Stomach (tissue), 8 donors: ENCODE measurements at regions not wholly inside any gene's neighbourhood (a gene's known extent, or its start where the extent isn't known, plus 50 kb on each side); places are given as distances from the start of the nearest gene placed in this dataset.

Experiments
- DNase-seq, 2 donors: peaks; one replicate each; pipeline versions ENCODE4 v3.0.0 to v3.0.0-alpha.2; 2013 to 2019
- H3K27ac ChIP-seq, 5 donors: fragments of 200-600 bp in 4 of 5; sonication (generic) in 4 of 5; one replicate each; pipeline ENCODE4 v1.5.1; 2013 to 2019; ENCODE audit warnings: mild to moderate bottlenecking in 1 of 5, moderate library complexity in 1 of 5
- H3K27me3 ChIP-seq, 3 donors: fragments of 200-600 bp; sonication (generic); one replicate each; pipeline ENCODE4 v1.5.1; 2017 to 2019; ENCODE audit warnings: mixed run types in 1 of 3
- H3K36me3 ChIP-seq, 4 donors: fragments of 200-600 bp; sonication (generic); 1 replicate in 3 of 4; 2 replicates in 1 of 4; pipeline ENCODE4 v1.5.1; 2016 to 2019
- H3K4me1 ChIP-seq, 4 donors: fragments of 200-600 bp; sonication (generic); one replicate each; pipeline ENCODE4 v1.5.1; 2016 to 2019
- H3K4me3 ChIP-seq, 4 donors: fragments of 200-600 bp; sonication (generic) in 3 of 4; one replicate each; pipeline ENCODE4 v1.5.1; 2016 to 2019; ENCODE audit warnings: mild to moderate bottlenecking in 1 of 4
- H3K9me3 ChIP-seq, 4 donors: fragments of 200-600 bp; sonication (generic); one replicate each; pipeline ENCODE4 v1.5.1; 2016 to 2019
- CTCF ChIP-seq, 7 experiments: fragments of 450-650 bp in 4 of 7; fragments of 200-600 bp in 3 of 7; sonication (generic) in 3 of 7; IDR thresholded peaks; one replicate each; pipeline ENCODE4 v1.5.1; 2016 to 2019; ENCODE audit warnings: antibody characterized with exemption in 7 of 7, control low read depth in 2 of 7, mild to moderate bottlenecking in 1 of 7
- EP300 ChIP-seq: sonication (generic); formaldehyde crosslinking; IDR thresholded peaks from one replicate; pipeline ENCODE4 v1.6.1; 2017; ENCODE audit warnings: antibody characterized with exemption
- POLR2A ChIP-seq, 4 donors: fragments of 450-650 bp; IDR thresholded peaks; one replicate each; pipeline ENCODE4 v1.6.1; 2016; ENCODE audit warnings: antibody characterized with exemption in 4 of 4, control low read depth in 2 of 4, mild to moderate bottlenecking in 1 of 4, moderate library complexity in 1 of 4
- POLR2AphosphoS5 ChIP-seq, 3 donors: sonication (generic); formaldehyde crosslinking; IDR thresholded peaks; one replicate each; pipeline ENCODE4 v1.6.1; 2016; ENCODE audit warnings: antibody characterized with exemption in 3 of 3
- WGBS, 5 donors: extraction: QIAGEN DNeasy Blood & Tissue Kit in 3 of 5; methylation state at CpG; one replicate each; pipeline versions ENCODE4 v1.1.5 to v1.1.7; 2013 to 2018; 5-methylcytosine and 5-hydroxymethylcytosine counted together
- intact Hi-C: fragments of 100-400 bp; cut with DNase I; formaldehyde crosslinking; loops from one replicate; pipeline ENCODE4 v1.15.1; 2023; ENCODE audit warnings: low total_unique reads
- donor health status: healthy with polysubstance abuse.
- donor health status: Bipolar disorder and iron deficiency.
- donor health status: healthy.

GRCh38 chr17:33398386-33398785 lies 105.3 kb upstream of the ASIC2 start:
- TF ChIP-seq POLR2AphosphoS5 (IDR thresholded peaks at IDR 0.05) (no peak), EP300 (no peak), POLR2A (IDR thresholded peaks at IDR 0.05) (no peak), CTCF (IDR thresholded peaks at IDR 0.05) (no peak)
- Histone ChIP-seq H3K4me1 (no peaks in the 10 kb centered on the region), H3K9me3 (no peaks in the 10 kb centered on the region), H3K27ac (no peak overlapping the region), H3K27me3 (peaks cover 0 to 5% (median 0%) of the 10 kb centered on the region in 3 donors), H3K4me3 (no peak overlapping the region), H3K36me3 (no peaks in the 10 kb centered on the region)
- intact Hi-C loops, result no loop called here
- WGBS, 5 donors, result 92 to 100% (median 94%) methylated on average over 1 of the region's 1 CpG
- DNase-seq, result no peak

GRCh38 chr17:33401249-33401648 lies 108.2 kb upstream of the ASIC2 start:
- H3K4me3 ChIP-seq, result no peak overlapping the region
- no peak overlapping the region for H3K27ac ChIP-seq
- no peaks in the 10 kb centered on the region for H3K36me3 ChIP-seq
- no peaks in the 10 kb centered on the region for H3K4me1 ChIP-seq
- H3K9me3 ChIP-seq, result no peaks in the 10 kb centered on the region
- WGBS, 5 donors, result 83 to 89% (median 87%) methylated on average over 2 of the region's 2 CpGs
- TF ChIP-seq POLR2A (IDR thresholded peaks at IDR 0.05) (no peak), POLR2AphosphoS5 (IDR thresholded peaks at IDR 0.05) (no peak), EP300 (no peak), CTCF (IDR thresholded peaks at IDR 0.05) (no peak)
- H3K27me3 ChIP-seq, result peaks cover 0 to 14% (median 0%) of the 10 kb centered on the region in 3 donors
- intact Hi-C loops, result no loop called here
- no peak for DNase-seq

GRCh38 chr17:33403194-33403593 lies 110.1 kb upstream of the ASIC2 start:
- no peak for TF ChIP-seq EP300
- TF ChIP-seq CTCF (IDR thresholded peaks at IDR 0.05), result no peak
- no peak for TF ChIP-seq POLR2A (IDR thresholded peaks at IDR 0.05)
- TF ChIP-seq POLR2AphosphoS5 (IDR thresholded peaks at IDR 0.05), result no peak
- intact Hi-C loops, result no loop called here
- Histone ChIP-seq H3K27ac (no peak overlapping the region), H3K4me1 (no peaks in the 10 kb centered on the region), H3K36me3 (no peaks in the 10 kb centered on the region), H3K9me3 (no peaks in the 10 kb centered on the region), H3K27me3 (peaks cover 0 to 14% (median 0%) of the 10 kb centered on the region in 3 donors), H3K4me3 (no peak overlapping the region)
- no peak for DNase-seq

- TF ChIP-seq EP300, result no peak
- no peaks in the 10 kb centered on the region for H3K4me1 ChIP-seq
- no peak overlapping the region for H3K4me3 ChIP-seq
- no peaks in the 10 kb centered on the region for H3K9me3 ChIP-seq
- no peak overlapping the region for H3K27ac ChIP-seq
- no peaks in the 10 kb centered on the region for H3K36me3 ChIP-seq
- 62 to 72% (median 69%) methylated on average over 4 of the region's 4 CpGs for WGBS, 5 donors
- intact Hi-C loops, result no loop called here
- peaks cover 0 to 14% (median 0%) of the 10 kb centered on the region in 3 donors for H3K27me3 ChIP-seq
- DNase-seq, result no peak
These were observed 111.2 kb upstream of the ASIC2 start for GRCh38 chr17:33404070-33404819.

GRCh38 chr17:33416131-33416530 lies 123.0 kb upstream of the ASIC2 start:
- intact Hi-C loops, result no loop called here
- 31 to 61% (median 37%) methylated on average over 2 of the region's 2 CpGs for WGBS, 5 donors
- H3K27ac ChIP-seq, result no peak overlapping the region
- H3K4me1 ChIP-seq, result no peaks in the 10 kb centered on the region
- no peaks in the 10 kb centered on the region for H3K36me3 ChIP-seq
- TF ChIP-seq POLR2A (IDR thresholded peaks at IDR 0.05) (no peak), EP300 (no peak), POLR2AphosphoS5 (IDR thresholded peaks at IDR 0.05) (no peak), CTCF (IDR thresholded peaks at IDR 0.05) (no peak)
- no peak for DNase-seq
- H3K9me3 ChIP-seq, result no peaks in the 10 kb centered on the region
- H3K4me3 ChIP-seq, result no peak overlapping the region
- H3K27me3 ChIP-seq, result no peaks in the 10 kb centered on the region
